Ascending aorta (tissue), 2 donors: ENCODE measurements at regions not wholly inside any gene's neighbourhood (a gene's known extent, or its start where the extent isn't known, plus 50 kb on each side); places are given as distances from the start of the nearest gene placed in this dataset.
A peak's percentile ranks its signal among the peaks of the same experiment; 100 is the strongest.

ENCODE experiments used
- DNase-seq, 2 donors: peaks; one replicate each; pipeline ENCODE4 v3.0.0-alpha.2; 2019; ENCODE audit warnings: low spot score in 2 of 2
- H3K27ac ChIP-seq, 2 donors: fragments of 200-600 bp; sonication (generic); one replicate each; pipeline ENCODE4 v1.5.1; 2016 to 2017; ENCODE audit warnings: mild to moderate bottlenecking in 1 of 2
- H3K27me3 ChIP-seq: fragments of 200-600 bp; sonication (generic); one replicate; pipeline ENCODE4 v1.5.1; 2017
- H3K36me3 ChIP-seq, 2 donors: fragments of 200-600 bp; sonication (generic); one replicate each; pipeline ENCODE4 v1.5.1; 2016
- H3K4me1 ChIP-seq, 2 donors: fragments of 200-600 bp; sonication (generic); one replicate each; pipeline ENCODE4 v1.5.1; 2016 to 2017; ENCODE audit warnings: mild to moderate bottlenecking in 1 of 2
- H3K4me3 ChIP-seq, 2 donors: fragments of 200-600 bp; sonication (generic); one replicate each; pipeline ENCODE4 v1.5.1; 2016 to 2017; ENCODE audit warnings: mild to moderate bottlenecking in 1 of 2
- H3K9me3 ChIP-seq, 2 donors: fragments of 200-600 bp; sonication (generic); one replicate each; pipeline ENCODE4 v1.5.1; 2016
- CTCF ChIP-seq, 3 experiments: fragments of 200-600 bp in 2 of 3; fragments of 450-650 bp in 1 of 3; sonication (generic) in 2 of 3; IDR thresholded peaks; one replicate each; pipeline ENCODE4 v1.5.1; 2016 to 2019; ENCODE audit warnings: antibody characterized with exemption in 3 of 3, mild to moderate bottlenecking in 1 of 3, moderate library complexity in 1 of 3
- intact Hi-C: fragments of 100-400 bp; cut with DNase I; formaldehyde crosslinking; loops from one replicate; pipeline ENCODE4 v1.15.1; 2023

GRCh38 chr18:22681908-22682307, 251.2 kb upstream of the RBBP8 start:
- peaks cover 0 to 4% of the 10 kb centered on the region in 2 donors for H3K4me1 ChIP-seq
- no peaks in the 10 kb centered on the region for H3K9me3 ChIP-seq
- intact Hi-C loops, result no loop called here
- no peaks in the 10 kb centered on the region for H3K36me3 ChIP-seq
- TF ChIP-seq CTCF (IDR thresholded peaks at IDR 0.05), result no peak
- no peaks in the 10 kb centered on the region for H3K27me3 ChIP-seq
- H3K4me3 ChIP-seq, result no peak overlapping the region
- H3K27ac ChIP-seq, result no peak overlapping the region
- DNase-seq, result no peak

GRCh38 chr18:22682720-22683119, 250.4 kb upstream of the RBBP8 start:
- peaks cover 0 to 4% of the 10 kb centered on the region in 2 donors for H3K4me1 ChIP-seq
- no peak overlapping the region for H3K4me3 ChIP-seq
- no peaks in the 10 kb centered on the region for H3K27me3 ChIP-seq
- no peak overlapping the region for H3K27ac ChIP-seq
- no peaks in the 10 kb centered on the region for H3K36me3 ChIP-seq
- no peak for TF ChIP-seq CTCF (IDR thresholded peaks at IDR 0.05)
- H3K9me3 ChIP-seq, result no peaks in the 10 kb centered on the region
- DNase-seq, result no peak
- intact Hi-C loops, result no loop called here

GRCh38 chr18:22683196-22683676, 249.9 kb upstream of the RBBP8 start:
- intact Hi-C loops, result no loop called here
- Histone ChIP-seq H3K9me3 (no peaks in the 10 kb centered on the region), H3K4me3 (peak overlapping the region in 1 of 2 donors; percentile 10), H3K36me3 (no peaks in the 10 kb centered on the region), H3K27ac (peak overlapping the region in 1 of 2 donors; percentile 54), H3K4me1 (peaks cover 0 to 4% of the 10 kb centered on the region in 2 donors), H3K27me3 (no peaks in the 10 kb centered on the region)
- DNase-seq, result peak in 1 of 2 donors; percentile 69
- no peak for TF ChIP-seq CTCF (IDR thresholded peaks at IDR 0.05)

- H3K27ac ChIP-seq, result no peak overlapping the region
- no peaks in the 10 kb centered on the region for H3K36me3 ChIP-seq
- intact Hi-C loops, result no loop called here
- peaks cover 0 to 4% of the 10 kb centered on the region in 2 donors for H3K4me1 ChIP-seq
- no peak for DNase-seq
- no peaks in the 10 kb centered on the region for H3K9me3 ChIP-seq
- no peak for TF ChIP-seq CTCF (IDR thresholded peaks at IDR 0.05)
- H3K4me3 ChIP-seq, result no peak overlapping the region
- H3K27me3 ChIP-seq, result no peaks in the 10 kb centered on the region
These were observed 249.3 kb upstream of the RBBP8 start for GRCh38 chr18:22683786-22684185.

GRCh38 chr18:22684268-22684667, 248.9 kb upstream of the RBBP8 start:
- peaks cover 0 to 4% of the 10 kb centered on the region in 2 donors for H3K4me1 ChIP-seq
- H3K4me3 ChIP-seq, result no peak overlapping the region
- H3K27me3 ChIP-seq, result no peaks in the 10 kb centered on the region
- H3K27ac ChIP-seq, result no peak overlapping the region
- H3K36me3 ChIP-seq, result no peaks in the 10 kb centered on the region
- no peaks in the 10 kb centered on the region for H3K9me3 ChIP-seq
- no peak for DNase-seq
- TF ChIP-seq CTCF (IDR thresholded peaks at IDR 0.05), result no peak
- intact Hi-C loops, result no loop called here

GRCh38 chr18:22685788-22686187, 247.3 kb upstream of the RBBP8 start:
- intact Hi-C loops, result no loop called here
- H3K36me3 ChIP-seq, result no peaks in the 10 kb centered on the region
- H3K4me1 ChIP-seq, result peaks cover 0 to 4% of the 10 kb centered on the region in 2 donors
- H3K27me3 ChIP-seq, result no peaks in the 10 kb centered on the region
- no peak overlapping the region for H3K27ac ChIP-seq
- DNase-seq, result no peak
- H3K4me3 ChIP-seq, result no peak overlapping the region
- no peak for TF ChIP-seq CTCF (IDR thresholded peaks at IDR 0.05)
- no peaks in the 10 kb centered on the region for H3K9me3 ChIP-seq
